Prostate gland (tissue), 2 donors: ENCODE measurements at regions not wholly inside any gene's neighbourhood (a gene's known extent, or its start where the extent isn't known, plus 50 kb on each side); places are given as distances from the start of the nearest gene placed in this dataset.

Experiments used
- DNase-seq: peaks from one replicate; pipeline ENCODE4 v3.0.0-alpha.2; 2019; ENCODE audit warnings: low spot score
- H3K27ac ChIP-seq, 2 donors: fragments of 200-600 bp; sonication (generic); 2 replicates each; pipeline ENCODE4 v1.5.1; 2017 to 2019
- H3K27me3 ChIP-seq: fragments of 200-600 bp; sonication (generic); replicated peaks from 2 replicates; pipeline ENCODE4 v1.5.1; 2019; ENCODE audit not compliant: insufficient read depth
- H3K36me3 ChIP-seq, 2 donors: fragments of 200-600 bp; sonication (generic); 1 replicate in 1 of 2; 2 replicates in 1 of 2; pipeline versions ENCODE4 v1.5.1 to v1.8.1; 2017 to 2019
- H3K4me1 ChIP-seq: fragments of 200-600 bp; sonication (generic); replicated peaks from 2 replicates; pipeline ENCODE4 v1.5.1; 2019
- H3K4me3 ChIP-seq, 2 donors: fragments of 200-600 bp; sonication (generic); 2 replicates each; pipeline ENCODE4 v1.5.1; 2017 to 2019
- H3K9me3 ChIP-seq: fragments of 200-600 bp; sonication (generic); 2 replicates; pipeline ENCODE4 v1.5.1; 2017
- CTCF ChIP-seq, 4 experiments: fragments of 200-600 bp in 2 of 4; fragments of 450-650 bp in 2 of 4; sonication (generic) in 2 of 4; IDR thresholded peaks; 1 replicate in 3 of 4; 2 replicates in 1 of 4; pipeline ENCODE4 v1.5.1; 2016 to 2019; ENCODE audit warnings: antibody characterized with exemption in 4 of 4, mild to moderate bottlenecking in 2 of 4, moderate library complexity in 2 of 4
- POLR2A ChIP-seq: fragments of 450-650 bp; IDR thresholded peaks from one replicate; pipeline ENCODE4 v1.6.1; 2016; ENCODE audit warnings: antibody characterized with exemption, mild to moderate bottlenecking
- POLR2AphosphoS5 ChIP-seq: sonication (generic); formaldehyde crosslinking; IDR thresholded peaks from one replicate; pipeline ENCODE4 v1.6.1; 2017; ENCODE audit warnings: antibody characterized with exemption
- WGBS: methylation state at CpG from one replicate; pipeline ENCODE4 v1.1.5; 2018; 5-methylcytosine and 5-hydroxymethylcytosine counted together
- intact Hi-C: fragments of 100-400 bp; cut with DNase I; formaldehyde crosslinking; loops from one replicate; pipeline ENCODE4 v1.14.2; 2022

GRCh38 chr1:213656503-213656902, 331.3 kb upstream of the PROX1 start:
- Histone ChIP-seq H3K27ac (no peak overlapping the region), H3K9me3 (no peaks in the 10 kb centered on the region), H3K27me3 (no peaks in the 10 kb centered on the region), H3K4me1 (no peaks in the 10 kb centered on the region), H3K36me3 (no peaks in the 10 kb centered on the region), H3K4me3 (no peak overlapping the region)
- 26% methylated on average over 3 of the region's 3 CpGs for WGBS
- TF ChIP-seq CTCF (IDR thresholded peaks at IDR 0.05) (no peak), POLR2AphosphoS5 (no peak), POLR2A (no peak)
- DNase-seq, result no peak
- intact Hi-C loops, result no loop called here

GRCh38 chr1:213657013-213657412, 330.8 kb upstream of the PROX1 start:
- Histone ChIP-seq H3K27me3 (no peaks in the 10 kb centered on the region), H3K27ac (no peak overlapping the region), H3K9me3 (no peaks in the 10 kb centered on the region), H3K4me3 (no peak overlapping the region), H3K36me3 (no peaks in the 10 kb centered on the region), H3K4me1 (no peaks in the 10 kb centered on the region)
- no peak for DNase-seq
- intact Hi-C loops, result no loop called here
- WGBS, result 68% methylated on average over 3 of the region's 3 CpGs
- TF ChIP-seq POLR2A, result no peak
- TF ChIP-seq CTCF (IDR thresholded peaks at IDR 0.05), result no peak
- no peak for TF ChIP-seq POLR2AphosphoS5

- TF ChIP-seq CTCF (IDR thresholded peaks at IDR 0.05), result no peak
- no peak for TF ChIP-seq POLR2A
- no peak for TF ChIP-seq POLR2AphosphoS5
- no peak for DNase-seq
- H3K9me3 ChIP-seq, result no peaks in the 10 kb centered on the region
- H3K27ac ChIP-seq, result no peak overlapping the region
- no peaks in the 10 kb centered on the region for H3K36me3 ChIP-seq
- 82% methylated on average over 2 of the region's 2 CpGs for WGBS
- H3K4me1 ChIP-seq, result no peaks in the 10 kb centered on the region
- no peaks in the 10 kb centered on the region for H3K27me3 ChIP-seq
- intact Hi-C loops, result no loop called here
- no peak overlapping the region for H3K4me3 ChIP-seq
These were observed 329.9 kb upstream of the PROX1 start for GRCh38 chr1:213657879-213658278.

DNA sequence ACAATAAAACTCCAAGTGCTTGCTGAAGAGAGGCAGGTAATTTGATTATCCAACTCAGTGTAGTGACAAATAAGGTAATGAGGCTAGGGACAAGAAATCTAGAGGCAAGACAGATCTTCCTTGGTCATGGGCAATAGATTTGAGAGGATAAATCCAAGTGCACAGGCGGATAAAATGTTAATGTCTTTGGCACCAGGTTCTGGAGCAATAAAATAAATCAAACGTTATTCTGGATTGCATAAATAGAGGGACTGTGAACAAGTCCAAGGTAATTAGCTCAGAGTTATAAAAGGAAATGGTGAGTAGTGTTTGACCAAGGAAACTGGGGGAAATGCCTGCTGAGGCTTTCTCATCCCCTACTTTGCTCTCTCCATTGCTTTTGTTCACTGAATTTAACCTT, 329.3 kb upstream of the PROX1 start:
- 13% methylated on average over 2 of the region's 2 CpGs for WGBS
- no peak for TF ChIP-seq POLR2AphosphoS5
- no peak for TF ChIP-seq CTCF (IDR thresholded peaks at IDR 0.05)
- TF ChIP-seq POLR2A, result no peak
- Histone ChIP-seq H3K4me3 (no peak overlapping the region), H3K9me3 (no peaks in the 10 kb centered on the region), H3K36me3 (no peaks in the 10 kb centered on the region), H3K4me1 (no peaks in the 10 kb centered on the region), H3K27ac (no peak overlapping the region), H3K27me3 (no peaks in the 10 kb centered on the region)
- no peak for DNase-seq
- intact Hi-C loops, result no loop called here

- no peak for DNase-seq
- Histone ChIP-seq H3K4me3 (no peak overlapping the region), H3K4me1 (no peaks in the 10 kb centered on the region), H3K9me3 (no peaks in the 10 kb centered on the region), H3K27ac (no peak overlapping the region), H3K36me3 (no peaks in the 10 kb centered on the region), H3K27me3 (no peaks in the 10 kb centered on the region)
- WGBS, result 64% methylated on average over 8 of the region's 8 CpGs
- TF ChIP-seq POLR2A (no peak), CTCF (IDR thresholded peaks at IDR 0.05) (no peak), POLR2AphosphoS5 (no peak)
- intact Hi-C loops, result no loop called here
These were observed 327.9 kb upstream of the PROX1 start for GRCh38 chr1:213659580-213660547.
